HepG2 (cell line): ENCODE measurements at regions not wholly inside any gene's neighbourhood (a gene's known extent, or its start where the extent isn't known, plus 50 kb on each side); places are given as distances from the start of the nearest gene placed in this dataset.
A peak's percentile ranks its signal among the peaks of the same experiment; 100 is the strongest.

Experiments used
- AHR ChIP-seq: IDR thresholded peaks from 2 replicates; pipeline ENCODE4 v1.6.1; 2018; ENCODE audit warnings: missing genetic modification reagents, missing compliant biosample characterization
- ASH2L ChIP-seq: fragments of 300-600, 200-600 bp; sonication (generic); IDR thresholded peaks from 2 replicates; pipeline ENCODE4 v1.7.0; 2017; ENCODE audit warnings: low read depth, mild to moderate bottlenecking, moderate library complexity, mixed read lengths, low read length; ENCODE audit not compliant: insufficient read length
- ATF3 ChIP-seq: sonication (generic); formaldehyde crosslinking; IDR thresholded peaks from 2 replicates; pipeline ENCODE4 v1.4.0; 2020; ENCODE audit warnings: missing genetic modification reagents
- GPN1 ChIP-seq: sonication (generic); formaldehyde crosslinking; IDR thresholded peaks from 2 replicates; pipeline ENCODE4 v1.5.1; 2020; ENCODE audit warnings: missing genetic modification reagents, borderline replicate concordance
- HOXD1 ChIP-seq: sonication (generic); formaldehyde crosslinking; IDR thresholded peaks from 2 replicates; pipeline ENCODE4 v1.5.0; 2020; ENCODE audit warnings: missing genetic modification reagents
- KDM1A ChIP-seq: IDR thresholded peaks from 2 replicates; pipeline ENCODE4 v1.6.1; 2016; ENCODE audit warnings: missing compliant biosample characterization
- KMT2A ChIP-seq: sonication (generic); formaldehyde crosslinking; IDR thresholded peaks from 2 replicates; pipeline ENCODE4 v1.4.0; 2020; ENCODE audit warnings: missing genetic modification reagents
- MNT ChIP-seq: fragments of 450-650 bp; IDR thresholded peaks from 2 replicates; pipeline ENCODE4 v1.6.1; 2016
- RNF219 ChIP-seq: sonication (generic); formaldehyde crosslinking; IDR thresholded peaks from 2 replicates; pipeline ENCODE4 v1.5.0; 2020; ENCODE audit warnings: mild to moderate bottlenecking, missing genetic modification reagents
- TEF ChIP-seq: sonication (generic); formaldehyde crosslinking; IDR thresholded peaks from 2 replicates; pipeline ENCODE4 v1.5.0; 2020; ENCODE audit warnings: missing genetic modification reagents
- TFAP4 ChIP-seq: sonication (generic); IDR thresholded peaks from 2 replicates; pipeline ENCODE4 v1.6.1; 2016; ENCODE audit warnings: low read depth, borderline replicate concordance
- U2AF2 ChIP-seq: fragments of 200-400 bp; formaldehyde crosslinking; IDR thresholded peaks from 2 replicates; pipeline ENCODE4 v1.6.1; 2017; ENCODE audit warnings: low read depth, mild to moderate bottlenecking, low read length
- UBTF ChIP-seq: sonication (generic); formaldehyde crosslinking; IDR thresholded peaks from 2 replicates; pipeline ENCODE4 v1.4.0; 2020; ENCODE audit warnings: mild to moderate bottlenecking, missing genetic modification reagents
- ZNF512B ChIP-seq: sonication (generic); formaldehyde crosslinking; IDR thresholded peaks from 2 replicates; pipeline ENCODE4 v1.5.1; 2020; ENCODE audit warnings: missing genetic modification reagents, mild to moderate bottlenecking, borderline replicate concordance
- ZNF546 ChIP-seq: sonication (generic); formaldehyde crosslinking; conservative IDR thresholded peaks from 2 replicates; pipeline ENCODE4 v1.8.1; 2023; ENCODE audit warnings: mild to moderate bottlenecking, missing genetic modification reagents
- ZNF580 ChIP-seq: IDR thresholded peaks from 2 replicates; pipeline ENCODE4 v1.6.1; 2016; ENCODE audit warnings: low read depth, borderline replicate concordance

GRCh38 chr6:21538186-21538798, 55.3 kb upstream of the SOX4 start (continued):
- TF ChIP-seq ZNF512B (CRISPR knock-in tag) (no peak), U2AF2 (no peak), GPN1 (CRISPR knock-in tag) (no peak), MNT (no peak), RNF219 (CRISPR knock-in tag) (no peak), AHR (CRISPR knock-in tag) (no peak), HOXD1 (CRISPR knock-in tag) (no peak), KDM1A (no peak), ATF3 (CRISPR knock-in tag) (peak; percentile 40; the same call in 1 of the 2 replicates), KMT2A (CRISPR knock-in tag) (no peak), TEF (peak; percentile 71; the same call in 1 of the 2 replicates), TFAP4 (no peak), ZNF580 (CRISPR knock-in tag) (no peak), ZNF546 (CRISPR knock-in tag) (no peak), UBTF (CRISPR knock-in tag) (no peak), ASH2L (no peak)
